NCI-H2107 treated with DMSO at 0.1 percent for 48 hours (cell line): ENCODE measurements at regions not wholly inside any gene's neighbourhood (a gene's known extent, or its start where the extent isn't known, plus 50 kb on each side); places are given as distances from the start of the nearest gene placed in this dataset.
A peak's percentile ranks its signal among the peaks of the same experiment; 100 is the strongest.

ENCODE experiments used
- DNase-seq: peaks from one replicate; lab custom pipeline; 2025; ENCODE audit not compliant: unreplicated experiment; lab: John Stamatoyannopoulos, UW

- DNase-seq: no peak
Observed at GRCh38 chr17:59451706-59452105, 113.7 kb upstream of the DHX40 start.

GRCh38 chr17:59454633-59455105, 110.7 kb upstream of the DHX40 start:
- DNase-seq: no peak

GRCh38 chr17:59456428-59456827, 109.0 kb upstream of the DHX40 start:
- DNase-seq: no peak

- DNase-seq: no peak
Observed at GRCh38 chr17:59456923-59457615, 108.3 kb upstream of the DHX40 start.

- no peak for DNase-seq
Observed at GRCh38 chr17:59462385-59462784, 103.0 kb upstream of the DHX40 start.

- no peak for DNase-seq
Observed at GRCh38 chr17:59464246-59464645, 101.2 kb upstream of the DHX40 start.

- no peak for DNase-seq
Observed at GRCh38 chr17:59465949-59466307, 99.5 kb upstream of the DHX40 start.

- no peak for DNase-seq
Observed at GRCh38 chr17:59466946-59467801, 98.2 kb upstream of the DHX40 start.

- DNase-seq: no peak
Observed at GRCh38 chr17:59469786-59470485, 95.5 kb upstream of the DHX40 start.

- DNase-seq: no peak
Observed at GRCh38 chr17:59470624-59471297, 94.6 kb upstream of the DHX40 start.

GRCh38 chr17:59476413-59476812, 89.0 kb upstream of the DHX40 start:
- no peak for DNase-seq

- DNase-seq: no peak
Observed at GRCh38 chr17:59479141-59479540, 86.3 kb upstream of the DHX40 start.

- DNase-seq: no peak
Observed at GRCh38 chr17:59483860-59484259, 81.5 kb upstream of the DHX40 start.

- no peak for DNase-seq
Observed at GRCh38 chr17:59485015-59485414, 80.4 kb upstream of the DHX40 start.

- no peak for DNase-seq
Observed at GRCh38 chr17:59485946-59486345, 79.5 kb upstream of the DHX40 start.

- no peak for DNase-seq
Observed at GRCh38 chr17:59487161-59487873, 78.1 kb upstream of the DHX40 start.

- DNase-seq: no peak
Observed at GRCh38 chr17:59488805-59489204, 76.6 kb upstream of the DHX40 start.

GRCh38 chr17:59490216-59490615, 75.2 kb upstream of the DHX40 start:
- DNase-seq: peak; percentile 78

- no peak for DNase-seq
Observed at GRCh38 chr17:59491353-59492090, 73.9 kb upstream of the DHX40 start.

- no peak for DNase-seq
Observed at GRCh38 chr17:59492091-59492451, 73.3 kb upstream of the DHX40 start.
